HEK293 (cell line): ENCODE measurements at regions not wholly inside any gene's neighbourhood (a gene's known extent, or its start where the extent isn't known, plus 50 kb on each side); places are given as distances from the start of the nearest gene placed in this dataset.

Experiments
- CTCF ChIA-PET: fragments of 350-600 bp; formaldehyde crosslinking; extraction: SDS; loops from one replicate; lab custom pipeline; 2021; ENCODE audit warnings: antibody characterized with exemption; lab: Yijun Ruan, JAX
- POLR2A ChIA-PET: fragments of 300-600 bp; formaldehyde crosslinking; extraction: SDS; loops from one replicate; lab custom pipeline; 2020; ENCODE audit warnings: antibody characterized with exemption, inconsistent platforms; lab: Yijun Ruan, JAX
- H3K27ac ChIP-seq: fragments of 200-500 bp; sonication (Bioruptor generic); 2 replicates; pipeline ENCODE4 v1.5.1; 2014; ENCODE audit warnings: low read depth, low read length, control low read depth, inconsistent platforms; ENCODE audit errors: extremely low read depth
- H3K36me3 ChIP-seq, 2 experiments: fragments of 200-500 bp in 1 of 2; sonication (Bioruptor generic) in 1 of 2; 1 replicate in 1 of 2; 2 replicates in 1 of 2; pipeline ENCODE4 v1.5.1; 2014 to 2017; ENCODE audit warnings: inconsistent platforms in 2 of 2, low read length in 2 of 2; ENCODE audit not compliant: control insufficient read depth in 2 of 2, insufficient read depth in 1 of 2
- H3K4me1 ChIP-seq: fragments of 200-500 bp; sonication (Bioruptor generic); 2 replicates; pipeline ENCODE4 v1.5.1; 2014; ENCODE audit warnings: mild to moderate bottlenecking, low read length, inconsistent platforms; ENCODE audit not compliant: control insufficient read depth, insufficient read depth
- H3K4me3 ChIP-seq: 2 replicates; pipeline ENCODE4 v1.5.1; 2011; ENCODE audit warnings: low read depth, mild to moderate bottlenecking, control low read depth, low read length, moderate library complexity
- H3K9me3 ChIP-seq: fragments of 200-500 bp; sonication (Bioruptor generic); 2 replicates; pipeline ENCODE4 v1.5.1; 2014; ENCODE audit warnings: low read depth, low read length, inconsistent platforms; ENCODE audit not compliant: control insufficient read depth, insufficient read depth
- IKZF3 ChIP-seq: fragments of 450-650 bp; IDR thresholded peaks from 2 replicates; pipeline ENCODE4 v1.5.0; 2018; ENCODE audit warnings: missing biosample characterization, mild to moderate bottlenecking, missing genetic modification characterization, moderate library complexity
- MYNN ChIP-seq: fragments of 450-650 bp; formaldehyde crosslinking; IDR thresholded peaks from 2 replicates; pipeline ENCODE4 v1.5.1; 2016; ENCODE audit warnings: missing biosample characterization, missing genetic modification characterization, borderline replicate concordance
- OVOL3 ChIP-seq: fragments of 450-650 bp; formaldehyde crosslinking; IDR thresholded peaks from 2 replicates; pipeline ENCODE4 v1.5.1; 2016; ENCODE audit warnings: missing biosample characterization, missing genetic modification characterization
- PRDM4 ChIP-seq: fragments of 450-650 bp; formaldehyde crosslinking; IDR thresholded peaks from 2 replicates; pipeline ENCODE4 v1.5.1; 2017; ENCODE audit warnings: missing biosample characterization, missing genetic modification characterization
- REST ChIP-seq: fragments of 450-650 bp; formaldehyde crosslinking; IDR thresholded peaks from 2 replicates; pipeline ENCODE4 v1.5.1; 2016; ENCODE audit warnings: missing biosample characterization, missing genetic modification characterization
- SETDB1 ChIP-seq: IDR thresholded peaks from one replicate; pipeline ENCODE4 v1.6.1; 2017; ENCODE audit warnings: mild to moderate bottlenecking, low read length, moderate library complexity, mixed read lengths; ENCODE audit not compliant: insufficient read length
- ZBTB17 ChIP-seq: fragments of 450-650 bp; formaldehyde crosslinking; IDR thresholded peaks from 2 replicates; pipeline ENCODE4 v1.5.1; 2016; ENCODE audit warnings: missing biosample characterization, missing genetic modification characterization
- ZBTB21 ChIP-seq: fragments of 450-650 bp; formaldehyde crosslinking; IDR thresholded peaks from 2 replicates; pipeline ENCODE4 v1.5.1; 2017; ENCODE audit warnings: missing biosample characterization, missing genetic modification characterization
- ZBTB48 ChIP-seq: fragments of 450-650 bp; formaldehyde crosslinking; IDR thresholded peaks from 2 replicates; pipeline ENCODE4 v1.5.1; 2016; ENCODE audit warnings: missing biosample characterization, missing genetic modification characterization
- ZNF132 ChIP-seq: fragments of 450-650 bp; formaldehyde crosslinking; IDR thresholded peaks from 2 replicates; pipeline ENCODE4 v1.5.1; 2017; ENCODE audit warnings: missing biosample characterization, missing genetic modification characterization, borderline replicate concordance
- ZNF138 ChIP-seq: fragments of 450-650 bp; formaldehyde crosslinking; IDR thresholded peaks from 2 replicates; pipeline ENCODE4 v1.5.1; 2016; ENCODE audit warnings: missing biosample characterization, missing genetic modification characterization, borderline replicate concordance
- ZNF19 ChIP-seq: fragments of 450-650 bp; formaldehyde crosslinking; IDR thresholded peaks from 2 replicates; pipeline ENCODE4; 2016; ENCODE audit warnings: missing biosample characterization, missing genetic modification characterization, low read depth
- ZNF211 ChIP-seq: fragments of 450-650 bp; formaldehyde crosslinking; IDR thresholded peaks from 2 replicates; pipeline ENCODE4 v1.5.1; 2016; ENCODE audit warnings: low read depth, missing biosample characterization, missing genetic modification characterization
- ZNF221 ChIP-seq: fragments of 450-650 bp; formaldehyde crosslinking; IDR thresholded peaks from 2 replicates; pipeline ENCODE4 v1.5.1; 2017; ENCODE audit warnings: missing biosample characterization, missing genetic modification characterization, borderline replicate concordance
- ZNF404 ChIP-seq: fragments of 450-650 bp; formaldehyde crosslinking; IDR thresholded peaks from 2 replicates; pipeline ENCODE4 v1.5.1; 2017; ENCODE audit warnings: missing biosample characterization, missing genetic modification characterization
- ZNF423 ChIP-seq: fragments of 450-650 bp; formaldehyde crosslinking; IDR thresholded peaks from 2 replicates; pipeline ENCODE4 v1.5.1; 2016; ENCODE audit warnings: missing biosample characterization, missing genetic modification characterization
- ZNF510 ChIP-seq: fragments of 450-650 bp; formaldehyde crosslinking; IDR thresholded peaks from 2 replicates; pipeline ENCODE4 v1.5.1; 2018; ENCODE audit warnings: mild to moderate bottlenecking, missing genetic modification characterization, missing biosample characterization; ENCODE audit not compliant: insufficient replicate concordance
- ZNF530 ChIP-seq: fragments of 450-650 bp; formaldehyde crosslinking; IDR thresholded peaks from 2 replicates; pipeline ENCODE4 v1.5.1; 2016; ENCODE audit warnings: low read depth, missing biosample characterization, missing genetic modification characterization
- ZNF548 ChIP-seq: fragments of 450-650 bp; formaldehyde crosslinking; IDR thresholded peaks from 2 replicates; pipeline ENCODE4 v1.5.1; 2016; ENCODE audit warnings: missing biosample characterization, missing genetic modification characterization
- ZNF571 ChIP-seq: fragments of 450-650 bp; formaldehyde crosslinking; IDR thresholded peaks from 2 replicates; pipeline ENCODE4 v1.5.0; 2017; ENCODE audit warnings: missing biosample characterization, missing genetic modification characterization
- ZNF596 ChIP-seq: fragments of 450-650 bp; IDR thresholded peaks from 2 replicates; pipeline ENCODE4 v1.5.0; 2018; ENCODE audit warnings: missing biosample characterization, mild to moderate bottlenecking, missing genetic modification characterization, moderate library complexity
- ZNF621 ChIP-seq: fragments of 450-650 bp; formaldehyde crosslinking; IDR thresholded peaks from 2 replicates; pipeline ENCODE4 v1.5.1; 2017; ENCODE audit warnings: missing biosample characterization, missing genetic modification characterization
- ZNF624 ChIP-seq: fragments of 450-650 bp; formaldehyde crosslinking; IDR thresholded peaks from 2 replicates; pipeline ENCODE4 v1.5.1; 2017; ENCODE audit warnings: missing biosample characterization, missing genetic modification characterization
- ZNF830 ChIP-seq: fragments of 450-650 bp; IDR thresholded peaks from 2 replicates; pipeline ENCODE4 v1.5.0; 2018; ENCODE audit warnings: missing biosample characterization, missing genetic modification characterization, low read depth, mild to moderate bottlenecking, moderate library complexity
- ZNF837 ChIP-seq: fragments of 450-650 bp; formaldehyde crosslinking; IDR thresholded peaks from 2 replicates; pipeline ENCODE4 v1.5.1; 2016; ENCODE audit warnings: missing biosample characterization, missing genetic modification characterization
- ZNF843 ChIP-seq: fragments of 450-650 bp; formaldehyde crosslinking; IDR thresholded peaks from 2 replicates; pipeline ENCODE4 v1.5.1; 2016; ENCODE audit warnings: missing biosample characterization, missing genetic modification characterization
- TF ChIP-seq, protein P1 (sequence below): fragments of 450-650 bp; formaldehyde crosslinking; optimal IDR thresholded peaks from 2 replicates; pipeline ENCODE3; 2016; ENCODE audit warnings: missing biosample characterization, mild to moderate bottlenecking, missing genetic modification characterization
- TF ChIP-seq, protein P2 (sequence below): fragments of 450-650 bp; formaldehyde crosslinking; IDR thresholded peaks from 2 replicates; pipeline ENCODE4 v1.5.1; 2016; ENCODE audit warnings: missing biosample characterization, missing genetic modification characterization

DNA sequence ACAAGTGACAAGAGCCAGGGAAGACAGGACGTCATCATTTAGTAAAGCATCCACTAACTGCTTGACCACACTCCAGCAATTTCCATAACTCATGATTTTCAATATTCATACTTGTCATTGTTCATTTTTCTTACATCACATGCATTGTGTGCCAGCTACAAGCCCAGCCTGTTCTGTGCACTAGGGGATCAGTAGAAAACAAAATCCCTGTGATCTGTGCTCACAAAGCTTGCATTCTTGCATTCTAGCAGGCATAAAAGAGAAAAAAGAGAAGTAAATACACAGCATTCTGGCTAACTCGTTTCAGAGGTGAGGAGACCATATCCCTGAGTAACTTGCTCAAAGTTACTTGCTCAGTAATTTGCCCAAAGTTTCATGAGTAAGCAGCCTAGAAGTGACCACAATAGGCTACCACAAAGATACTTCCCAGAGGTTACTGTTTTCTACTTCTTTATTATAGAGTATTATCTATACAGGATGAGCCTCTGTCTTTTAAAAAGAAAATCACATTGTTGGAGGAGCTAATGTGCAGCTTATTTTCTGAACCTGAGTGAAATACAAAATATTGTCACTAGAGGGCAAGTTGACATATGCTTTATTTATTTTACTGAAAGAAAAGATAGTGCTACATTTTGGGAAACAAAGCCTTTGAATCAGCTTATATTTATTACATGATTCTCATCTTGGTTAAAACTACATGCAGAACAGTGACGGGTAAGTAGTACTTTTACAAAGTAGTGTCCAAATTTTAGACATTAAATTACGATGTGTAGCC, 701.4 kb upstream of the LMCD1 start:
- ChIA-PET CTCF (interaction anchor here (0.5 to 1.4 kb wide), 2 partner anchors 9 to 617 kb away, joined by 3 to 4 read pairs; no protein-coding TSS in a partner anchor), POLR2A (no interaction called here)
- no peaks in the 10 kb centered on the region for H3K4me1 ChIP-seq
- H3K9me3 ChIP-seq, result no peaks in the 10 kb centered on the region
- TF ChIP-seq ZNF211 (tag by site-specific recombination), result no peak
- no peak for TF ChIP-seq ZNF530
- TF ChIP-seq IKZF3 (tag by site-specific recombination), result no peak
- TF ChIP-seq ZBTB48 (tag by site-specific recombination), result no peak
- TF ChIP-seq OVOL3, result no peak
- no peak for TF ChIP-seq ZNF510
- TF ChIP-seq ZNF624 (tag by site-specific recombination), result no peak
- TF ChIP-seq, protein P1, sequence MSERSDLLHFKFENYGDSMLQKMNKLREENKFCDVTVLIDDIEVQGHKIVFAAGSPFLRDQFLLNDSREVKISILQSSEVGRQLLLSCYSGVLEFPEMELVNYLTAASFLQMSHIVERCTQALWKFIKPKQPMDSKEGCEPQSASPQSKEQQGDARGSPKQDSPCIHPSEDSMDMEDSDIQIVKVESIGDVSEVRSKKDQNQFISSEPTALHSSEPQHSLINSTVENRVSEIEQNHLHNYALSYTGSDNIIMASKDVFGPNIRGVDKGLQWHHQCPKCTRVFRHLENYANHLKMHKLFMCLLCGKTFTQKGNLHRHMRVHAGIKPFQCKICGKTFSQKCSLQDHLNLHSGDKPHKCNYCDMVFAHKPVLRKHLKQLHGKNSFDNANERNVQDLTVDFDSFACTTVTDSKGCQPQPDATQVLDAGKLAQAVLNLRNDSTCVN, result no peak
- no peak for TF ChIP-seq ZNF621 (tag by site-specific recombination)
- no peak for TF ChIP-seq ZNF843
- TF ChIP-seq ZNF221, result no peak
- TF ChIP-seq ZNF571, result no peak
- TF ChIP-seq ZNF596, result no peak
- no peak for TF ChIP-seq ZNF404 (tag by site-specific recombination)
- TF ChIP-seq REST (tag by site-specific recombination), result no peak
- no peak for TF ChIP-seq ZNF19
- TF ChIP-seq ZNF548 (tag by site-specific recombination), result no peak
- no peak for TF ChIP-seq ZNF423 (tag by site-specific recombination)
- TF ChIP-seq SETDB1, result no peak
- TF ChIP-seq, protein P2, sequence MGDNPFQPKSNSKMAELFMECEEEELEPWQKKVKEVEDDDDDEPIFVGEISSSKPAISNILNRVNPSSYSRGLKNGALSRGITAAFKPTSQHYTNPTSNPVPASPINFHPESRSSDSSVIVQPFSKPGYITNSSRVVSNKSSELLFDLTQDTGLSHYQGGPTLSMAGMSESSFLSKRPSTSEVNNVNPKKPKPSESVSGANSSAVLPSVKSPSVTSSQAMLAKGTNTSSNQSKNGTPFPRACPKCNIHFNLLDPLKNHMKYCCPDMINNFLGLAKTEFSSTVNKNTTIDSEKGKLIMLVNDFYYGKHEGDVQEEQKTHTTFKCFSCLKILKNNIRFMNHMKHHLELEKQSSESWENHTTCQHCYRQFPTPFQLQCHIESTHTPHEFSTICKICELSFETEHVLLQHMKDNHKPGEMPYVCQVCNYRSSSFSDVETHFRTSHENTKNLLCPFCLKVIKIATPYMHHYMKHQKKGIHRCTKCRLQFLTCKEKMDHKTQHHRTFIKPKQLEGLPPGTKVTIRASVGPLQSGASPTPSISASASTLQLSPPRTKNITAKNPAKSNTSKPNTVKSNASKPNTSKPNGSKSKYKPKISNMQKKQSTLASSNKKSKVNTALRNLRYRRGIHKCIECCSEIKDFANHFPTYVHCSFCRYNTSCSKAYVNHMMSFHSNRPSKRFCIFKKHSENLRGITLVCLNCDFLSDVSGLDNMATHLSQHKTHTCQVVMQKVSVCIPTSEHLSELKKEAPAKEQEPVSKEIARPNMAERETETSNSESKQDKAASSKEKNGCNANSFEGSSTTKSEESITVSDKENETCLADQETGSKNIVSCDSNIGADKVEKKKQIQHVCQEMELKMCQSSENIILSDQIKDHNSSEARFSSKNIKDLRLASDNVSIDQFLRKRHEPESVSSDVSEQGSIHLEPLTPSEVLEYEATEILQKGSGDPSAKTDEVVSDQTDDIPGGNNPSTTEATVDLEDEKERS, result no peak
- H3K27ac ChIP-seq, result no peak overlapping the region
- no peak overlapping the region for H3K4me3 ChIP-seq
- no peaks in the 10 kb centered on the region for H3K36me3 ChIP-seq

DNA sequence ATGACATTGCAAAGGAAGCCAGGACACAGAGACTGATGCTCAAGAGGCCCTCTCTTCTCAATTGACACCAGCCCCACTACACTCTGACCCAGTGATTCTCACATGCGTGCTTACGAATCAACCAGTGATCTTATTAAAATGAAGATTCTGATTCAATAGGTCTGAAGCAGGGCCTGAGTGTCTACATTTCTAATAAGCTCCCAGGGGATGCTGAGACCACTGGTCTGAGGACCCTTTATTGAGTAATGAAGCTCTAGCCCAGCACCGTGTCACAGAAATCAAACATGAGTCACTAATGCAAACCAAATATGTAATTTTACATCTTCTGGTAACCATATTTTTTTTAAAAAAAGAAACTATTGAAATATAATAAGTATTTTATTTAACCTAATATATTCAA, 689.1 kb upstream of the LMCD1 start:
- ChIA-PET POLR2A (no interaction called here), CTCF (no interaction called here)
- Histone ChIP-seq H3K9me3 (no peaks in the 10 kb centered on the region), H3K4me3 (no peak overlapping the region), H3K27ac (no peak overlapping the region), H3K4me1 (no peaks in the 10 kb centered on the region), H3K36me3 (no peaks in the 10 kb centered on the region)
- TF ChIP-seq ZNF830 (tag by site-specific recombination) (no peak), ZNF571 (no peak), PRDM4 (tag by site-specific recombination) (no peak), ZNF138 (tag by site-specific recombination) (no peak), ZNF837 (no peak), ZBTB17 (tag by site-specific recombination) (no peak), ZBTB21 (tag by site-specific recombination) (no peak), MYNN (tag by site-specific recombination) (no peak), ZNF132 (tag by site-specific recombination) (no peak)
